Ishikawa (cell line): ENCODE measurements at regions not wholly inside any gene's neighbourhood (a gene's known extent, or its start where the extent isn't known, plus 50 kb on each side); places are given as distances from the start of the nearest gene placed in this dataset.

Experiments used
- CEBPB ChIP-seq: IDR thresholded peaks from 2 replicates; pipeline ENCODE4 v1.6.1; 2012
- EP300 ChIP-seq: IDR thresholded peaks from 2 replicates; pipeline ENCODE4 v1.6.1; 2012; ENCODE audit warnings: borderline replicate concordance
- TAF1 ChIP-seq: IDR thresholded peaks from 2 replicates; pipeline ENCODE4 v1.6.1; 2012; ENCODE audit warnings: low read depth, mild to moderate bottlenecking
- YY1 ChIP-seq: IDR thresholded peaks from 2 replicates; pipeline ENCODE4 v1.6.1; 2012; ENCODE audit warnings: low read depth
- TF ChIP-seq, protein P1 (sequence below): IDR thresholded peaks from 2 replicates; pipeline ENCODE4 v1.6.1; 2012; ENCODE audit warnings: low read depth, mild to moderate bottlenecking

- TF ChIP-seq TAF1 (no peak), EP300 (no peak), CEBPB (no peak), YY1 (no peak)
- TF ChIP-seq, protein P1, sequence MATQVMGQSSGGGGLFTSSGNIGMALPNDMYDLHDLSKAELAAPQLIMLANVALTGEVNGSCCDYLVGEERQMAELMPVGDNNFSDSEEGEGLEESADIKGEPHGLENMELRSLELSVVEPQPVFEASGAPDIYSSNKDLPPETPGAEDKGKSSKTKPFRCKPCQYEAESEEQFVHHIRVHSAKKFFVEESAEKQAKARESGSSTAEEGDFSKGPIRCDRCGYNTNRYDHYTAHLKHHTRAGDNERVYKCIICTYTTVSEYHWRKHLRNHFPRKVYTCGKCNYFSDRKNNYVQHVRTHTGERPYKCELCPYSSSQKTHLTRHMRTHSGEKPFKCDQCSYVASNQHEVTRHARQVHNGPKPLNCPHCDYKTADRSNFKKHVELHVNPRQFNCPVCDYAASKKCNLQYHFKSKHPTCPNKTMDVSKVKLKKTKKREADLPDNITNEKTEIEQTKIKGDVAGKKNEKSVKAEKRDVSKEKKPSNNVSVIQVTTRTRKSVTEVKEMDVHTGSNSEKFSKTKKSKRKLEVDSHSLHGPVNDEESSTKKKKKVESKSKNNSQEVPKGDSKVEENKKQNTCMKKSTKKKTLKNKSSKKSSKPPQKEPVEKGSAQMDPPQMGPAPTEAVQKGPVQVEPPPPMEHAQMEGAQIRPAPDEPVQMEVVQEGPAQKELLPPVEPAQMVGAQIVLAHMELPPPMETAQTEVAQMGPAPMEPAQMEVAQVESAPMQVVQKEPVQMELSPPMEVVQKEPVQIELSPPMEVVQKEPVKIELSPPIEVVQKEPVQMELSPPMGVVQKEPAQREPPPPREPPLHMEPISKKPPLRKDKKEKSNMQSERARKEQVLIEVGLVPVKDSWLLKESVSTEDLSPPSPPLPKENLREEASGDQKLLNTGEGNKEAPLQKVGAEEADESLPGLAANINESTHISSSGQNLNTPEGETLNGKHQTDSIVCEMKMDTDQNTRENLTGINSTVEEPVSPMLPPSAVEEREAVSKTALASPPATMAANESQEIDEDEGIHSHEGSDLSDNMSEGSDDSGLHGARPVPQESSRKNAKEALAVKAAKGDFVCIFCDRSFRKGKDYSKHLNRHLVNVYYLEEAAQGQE, result no peak
These were observed 179.6 kb downstream of the DRD1 start for GRCh38 chr5:175264406-175264805.
